ENCODE measurements at regions not wholly inside any gene's neighbourhood (a gene's known extent, or its start where the extent isn't known, plus 50 kb on each side); places are given as distances from the start of the nearest gene placed in this dataset.

GRCh38 chr18:24561369-24561965 is 101.0 kb downstream of the HRH4 start:
- H3K27me3 Mint-ChIP-seq (ENCODE audit: low read depth in 3 of 3): peaks cover 0 to 3% (median 0%) of the 10 kb centered on the region in 3 donors
- Histone ChIP-seq H3K9me3 (replicated peaks in 1 of 2; ENCODE audit: control insufficient read depth in 1 of 2, insufficient read depth in 1 of 2, low read length in 2 of 2) (no peaks in the 10 kb centered on the region), H3K27me3 (ENCODE audit: control insufficient read depth in 2 of 2, insufficient read depth in 2 of 2, low read length in 2 of 2) (no peaks in the 10 kb centered on the region), H3K4me1 (ENCODE audit: control insufficient read depth in 1 of 2, insufficient read depth in 2 of 2, low read length in 2 of 2) (no peaks in the 10 kb centered on the region), H3K79me2 (ENCODE audit: insufficient read depth, low read length) (no peaks in the 10 kb centered on the region), H4K20me1 (ENCODE audit: insufficient read depth, low read length) (no peaks in the 10 kb centered on the region), H3K27ac (ENCODE audit: low read depth in 1 of 2, low read length in 2 of 2) (no peak overlapping the region), H2AFZ (ENCODE audit: insufficient read depth, low read depth, low read length, poor library complexity, severe bottlenecking) (no peak overlapping the region), H3K4me3 (replicated peaks in 1 of 3; ENCODE audit: low read depth in 2 of 3, low read length in 3 of 3) (no peak overlapping the region), H3K9ac (ENCODE audit: insufficient read depth, low read length, poor library complexity, severe bottlenecking) (no peak overlapping the region), H3K4me2 (replicated peaks; ENCODE audit: extremely low read depth, low read length, poor library complexity, severe bottlenecking) (no peak overlapping the region), H3K36me3 (replicated peaks in 1 of 2; ENCODE audit: control insufficient read depth in 1 of 2, insufficient read depth in 2 of 2, low read length in 2 of 2) (no peaks in the 10 kb centered on the region)
- WGBS (ENCODE audit: insufficient coverage): 83% methylated on average over 1 of the region's 8 CpGs
- DNase-seq: no peak
- intact Hi-C loops (cut with micrococcal nuclease): no loop called here
- no peaks in the 10 kb centered on the region for H3K4me1 Mint-ChIP-seq
- H3K9me3 Mint-ChIP-seq: peaks cover 0 to 2% (median 0%) of the 10 kb centered on the region in 7 donors
- no peak overlapping the region for H3K4me3 Mint-ChIP-seq
- no peak for TF ChIP-seq CTCF (IDR thresholded peaks at IDR 0.05)
- H3K27ac Mint-ChIP-seq: no peak overlapping the region
- H3K36me3 Mint-ChIP-seq: no peaks in the 10 kb centered on the region

GRCh38 chr18:24567199-24567598 is 106.8 kb downstream of the HRH4 start:
- H3K9me3 Mint-ChIP-seq: peaks cover 0 to 3% (median 0%) of the 10 kb centered on the region in 7 donors
- no peak overlapping the region for H3K4me3 Mint-ChIP-seq
- WGBS (ENCODE audit: insufficient coverage): 95% methylated on average over 3 of the region's 4 CpGs
- Histone ChIP-seq H3K9me3 (replicated peaks in 1 of 2; ENCODE audit: control insufficient read depth in 1 of 2, insufficient read depth in 1 of 2, low read length in 2 of 2) (no peaks in the 10 kb centered on the region), H3K79me2 (ENCODE audit: insufficient read depth, low read length) (no peaks in the 10 kb centered on the region), H3K27ac (ENCODE audit: low read depth in 1 of 2, low read length in 2 of 2) (no peak overlapping the region), H4K20me1 (ENCODE audit: insufficient read depth, low read length) (no peaks in the 10 kb centered on the region), H2AFZ (ENCODE audit: insufficient read depth, low read depth, low read length, poor library complexity, severe bottlenecking) (no peak overlapping the region), H3K9ac (ENCODE audit: insufficient read depth, low read length, poor library complexity, severe bottlenecking) (no peak overlapping the region), H3K27me3 (ENCODE audit: control insufficient read depth in 2 of 2, insufficient read depth in 2 of 2, low read length in 2 of 2) (no peaks in the 10 kb centered on the region), H3K4me1 (ENCODE audit: control insufficient read depth in 1 of 2, insufficient read depth in 2 of 2, low read length in 2 of 2) (no peaks in the 10 kb centered on the region), H3K36me3 (replicated peaks in 1 of 2; ENCODE audit: control insufficient read depth in 1 of 2, insufficient read depth in 2 of 2, low read length in 2 of 2) (no peaks in the 10 kb centered on the region), H3K4me3 (replicated peaks in 1 of 3; ENCODE audit: low read depth in 2 of 3, low read length in 3 of 3) (no peak overlapping the region), H3K4me2 (replicated peaks; ENCODE audit: extremely low read depth, low read length, poor library complexity, severe bottlenecking) (no peak overlapping the region)
- no peak for TF ChIP-seq CTCF (IDR thresholded peaks at IDR 0.05)
- H3K36me3 Mint-ChIP-seq: no peaks in the 10 kb centered on the region
- intact Hi-C loops (cut with micrococcal nuclease): no loop called here
- peaks cover 0 to 2% (median 0%) of the 10 kb centered on the region in 3 donors for H3K27me3 Mint-ChIP-seq (ENCODE audit: low read depth in 3 of 3)
- no peaks in the 10 kb centered on the region for H3K4me1 Mint-ChIP-seq
- no peak for DNase-seq
- no peak overlapping the region for H3K27ac Mint-ChIP-seq

Measured in CD14-positive monocyte (primary cell).